Heart left ventricle (tissue), 16 donors: ENCODE measurements at regions not wholly inside any gene's neighbourhood (a gene's known extent, or its start where the extent isn't known, plus 50 kb on each side); places are given as distances from the start of the nearest gene placed in this dataset.
A peak's percentile ranks its signal among the peaks of the same experiment; 100 is the strongest.

ENCODE experiments used
- ATAC-seq, 4 donors: fragments of 200-7000 bp; cut with Tn5 transposase; one replicate each; pipeline ENCODE4 v1.9.1; 2020 to 2022; ENCODE audit warnings: moderate library complexity in 4 of 4, mild to moderate bottlenecking in 3 of 4, moderate number of reproducible peaks in 1 of 4
- DNase-seq, 5 donors: peaks; one replicate each; pipeline ENCODE4 v3.0.0-alpha.2; 2020
- H3K27ac ChIP-seq, 12 donors: fragments of 200-600 bp; sonication (generic) in 4 of 12; one replicate each; pipeline versions ENCODE4 v1.5.0 to v1.8.0; 2016 to 2022; ENCODE audit warnings: mild to moderate bottlenecking in 2 of 12
- H3K27me3 ChIP-seq, 9 donors: fragments of 200-600 bp; sonication (generic) in 2 of 9; one replicate each; pipeline versions ENCODE4 v1.5.1 to v1.8.0; 2016 to 2022; ENCODE audit warnings: mild to moderate bottlenecking in 3 of 9
- H3K36me3 ChIP-seq, 9 donors: fragments of 200-600 bp; sonication (generic) in 2 of 9; one replicate each; pipeline versions ENCODE4 v1.5.0 to v1.8.0; 2018 to 2022; ENCODE audit warnings: mild to moderate bottlenecking in 2 of 9
- H3K4me1 ChIP-seq, 12 donors: fragments of 200-600 bp; sonication (generic) in 4 of 12; one replicate each; pipeline versions ENCODE4 v1.5.0 to v1.8.0; 2016 to 2022; ENCODE audit warnings: mild to moderate bottlenecking in 3 of 12
- H3K4me3 ChIP-seq, 12 donors: fragments of 200-600 bp; sonication (generic) in 4 of 12; one replicate each; pipeline versions ENCODE4 v1.5.0 to v1.8.0; 2017 to 2022; ENCODE audit warnings: mild to moderate bottlenecking in 9 of 12, moderate library complexity in 4 of 12
- H3K9me3 ChIP-seq, 12 donors: fragments of 200-600 bp; sonication (generic) in 4 of 12; one replicate each; pipeline versions ENCODE4 v1.5.0 to v1.8.0; 2016 to 2022; ENCODE audit warnings: mild to moderate bottlenecking in 1 of 12
- POLR2A ChIP-seq, 2 donors: fragments of 450-650 bp; IDR thresholded peaks; one replicate each; pipeline ENCODE4 v1.6.1; 2017; ENCODE audit warnings: antibody characterized with exemption in 2 of 2, mild to moderate bottlenecking in 2 of 2, moderate library complexity in 2 of 2
- WGBS, 4 donors: extraction: QIAGEN DNeasy Blood & Tissue Kit in 2 of 4; methylation state at CpG; one replicate each; pipeline versions ENCODE4 v1.1.5 to v1.1.7; 2013 to 2018; 5-methylcytosine and 5-hydroxymethylcytosine counted together
- intact Hi-C, 10 donors: fragments of 100-400 bp; cut with DNase I; formaldehyde crosslinking; loops; one replicate each; pipeline versions ENCODE4 v1.11.1 to v1.14.2; 2022
- TF ChIP-seq, protein P1 (sequence below), 12 donors: fragments of 200-600 bp; sonication (generic) in 4 of 12; IDR thresholded peaks; one replicate each; pipeline versions ENCODE4 v1.5.0 to v1.8.0; 2018 to 2022; ENCODE audit warnings: antibody characterized with exemption in 12 of 12, mild to moderate bottlenecking in 5 of 12
- donor health status: ischemic (EF 13 %, LVEDD 7.1; RV severe dilation, severe dysfunction).
- donor health status: healthy with polysubstance abuse.
- donor health status: DM: no; HTN: yes; CAD: no.
- donor health status: DM: no; HTN: no; CAD: no.
- donor health status: ischemic (EF 25% LVEDD 6.9; RV normal size, moderate dysfunction).
- donor health status: ischemic (EF 25% LVEDD 5.7; RV mildly dilated, moderate dysfunction).
- donor health status: healthy.
- donor health status: DM: yes; HTN: yes; CAD: no.
- donor health status: ischemic (EF 35%, LVEDD 5.7; RV mildly dilated, moderate dysfunction).
- donor health status: nonischemic (EF 11% LVEDD 7.7; RV severe dilation, severe dysfunction).
- donor health status: DM: yes; HTN: yes; CAD: no.
- donor health status: PGD.
- donor health status: ischemic (EF 29% LVEDD 5.4; RV normal size, mild dysfunction).
- donor health status: nonischemic (EF 23%, LVEDD 6.1; RV moderate dilation, normal function).

DNA sequence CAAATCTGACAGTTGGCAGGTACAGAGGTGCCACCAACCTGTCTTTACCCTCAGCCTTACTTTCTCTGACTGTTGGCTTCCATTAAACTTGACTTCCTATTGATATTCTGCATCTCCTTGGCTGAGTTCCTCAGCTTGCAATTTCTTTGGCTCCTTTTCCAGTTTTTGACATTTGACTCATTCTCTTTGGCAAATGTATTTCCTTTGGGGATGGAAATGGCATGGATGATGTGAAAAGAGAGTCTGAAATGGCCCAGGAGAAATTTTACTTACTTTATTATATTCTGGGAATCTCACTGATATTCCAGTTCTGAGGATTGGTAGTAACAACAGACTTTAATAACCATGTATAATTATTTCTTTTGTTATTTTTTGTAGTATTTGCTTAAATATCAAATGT is 255.2 kb downstream of the CD109 start:
- DNase-seq = no peak
- H3K36me3 ChIP-seq = no peaks in the 10 kb centered on the region
- H3K9me3 ChIP-seq = peaks cover 0 to 21% (median 3%) of the 10 kb centered on the region in 12 donors
- no peak overlapping the region for H3K4me3 ChIP-seq
- H3K27ac ChIP-seq = peak overlapping the region in 5 of 12 donors; percentile 4 to 38 (median 24)
- H3K4me1 ChIP-seq = peaks cover 0 to 4% (median 0%) of the 10 kb centered on the region in 12 donors
- no peaks in the 10 kb centered on the region for H3K27me3 ChIP-seq
- peak in 1 of 4 donors; percentile 28 for ATAC-seq
- TF ChIP-seq, protein P1, sequence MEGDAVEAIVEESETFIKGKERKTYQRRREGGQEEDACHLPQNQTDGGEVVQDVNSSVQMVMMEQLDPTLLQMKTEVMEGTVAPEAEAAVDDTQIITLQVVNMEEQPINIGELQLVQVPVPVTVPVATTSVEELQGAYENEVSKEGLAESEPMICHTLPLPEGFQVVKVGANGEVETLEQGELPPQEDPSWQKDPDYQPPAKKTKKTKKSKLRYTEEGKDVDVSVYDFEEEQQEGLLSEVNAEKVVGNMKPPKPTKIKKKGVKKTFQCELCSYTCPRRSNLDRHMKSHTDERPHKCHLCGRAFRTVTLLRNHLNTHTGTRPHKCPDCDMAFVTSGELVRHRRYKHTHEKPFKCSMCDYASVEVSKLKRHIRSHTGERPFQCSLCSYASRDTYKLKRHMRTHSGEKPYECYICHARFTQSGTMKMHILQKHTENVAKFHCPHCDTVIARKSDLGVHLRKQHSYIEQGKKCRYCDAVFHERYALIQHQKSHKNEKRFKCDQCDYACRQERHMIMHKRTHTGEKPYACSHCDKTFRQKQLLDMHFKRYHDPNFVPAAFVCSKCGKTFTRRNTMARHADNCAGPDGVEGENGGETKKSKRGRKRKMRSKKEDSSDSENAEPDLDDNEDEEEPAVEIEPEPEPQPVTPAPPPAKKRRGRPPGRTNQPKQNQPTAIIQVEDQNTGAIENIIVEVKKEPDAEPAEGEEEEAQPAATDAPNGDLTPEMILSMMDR (IDR thresholded peaks at IDR 0.05) = no peak
- intact Hi-C loops = no loop called here

DNA sequence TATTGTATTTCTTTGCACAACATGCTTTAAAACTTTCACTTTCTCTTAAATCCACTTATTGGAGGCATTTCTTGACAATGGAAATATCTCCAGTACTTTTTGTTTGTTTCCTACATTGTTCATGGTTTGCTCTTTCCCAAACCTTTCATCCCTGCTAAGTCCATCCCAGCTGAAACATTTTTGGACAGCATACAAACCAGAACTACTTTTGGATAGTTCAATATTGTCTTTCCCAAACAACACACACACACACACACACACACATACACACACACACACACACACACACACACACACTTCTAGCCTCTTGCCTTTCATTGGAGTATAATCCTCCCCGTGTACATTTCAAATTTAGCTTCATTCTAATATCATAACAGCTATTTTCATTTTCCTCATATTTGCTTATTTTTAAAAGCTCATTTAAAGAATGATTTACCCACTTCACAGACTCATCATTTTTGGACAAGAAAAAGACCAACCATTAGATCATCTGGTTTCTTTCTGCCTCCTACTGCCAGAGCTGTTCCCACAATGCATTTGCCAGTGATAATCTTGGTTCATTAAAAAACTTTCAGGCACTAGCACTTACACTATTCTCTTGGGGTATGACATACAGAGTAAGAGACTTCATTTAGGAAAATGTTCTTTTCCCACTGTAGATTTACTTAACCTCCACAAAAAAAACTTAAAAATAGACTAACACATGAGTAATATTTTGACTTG is 248.1 kb downstream of the CD109 start:
- peak overlapping the region in 6 of 12 donors; percentile 6 to 63 (median 52) for H3K27ac ChIP-seq
- intact Hi-C loops = no loop called here
- H3K4me1 ChIP-seq = peaks cover 0 to 5% (median 0%) of the 10 kb centered on the region in 12 donors
- no peaks in the 10 kb centered on the region for H3K27me3 ChIP-seq
- no peak for DNase-seq
- TF ChIP-seq POLR2A (IDR thresholded peaks at IDR 0.05) = no peak
- TF ChIP-seq, protein P1 (IDR thresholded peaks at IDR 0.05) = peak in 1 of 12 donors; percentile 2
- peaks cover 0 to 24% (median 4%) of the 10 kb centered on the region in 12 donors for H3K9me3 ChIP-seq
- no peak overlapping the region for H3K4me3 ChIP-seq
- 41 to 51% (median 46%) methylated on average over 1 of the region's 1 CpG for WGBS, 4 donors
- no peaks in the 10 kb centered on the region for H3K36me3 ChIP-seq
- ATAC-seq = peak; percentile 30 to 93 (median 76)

DNA sequence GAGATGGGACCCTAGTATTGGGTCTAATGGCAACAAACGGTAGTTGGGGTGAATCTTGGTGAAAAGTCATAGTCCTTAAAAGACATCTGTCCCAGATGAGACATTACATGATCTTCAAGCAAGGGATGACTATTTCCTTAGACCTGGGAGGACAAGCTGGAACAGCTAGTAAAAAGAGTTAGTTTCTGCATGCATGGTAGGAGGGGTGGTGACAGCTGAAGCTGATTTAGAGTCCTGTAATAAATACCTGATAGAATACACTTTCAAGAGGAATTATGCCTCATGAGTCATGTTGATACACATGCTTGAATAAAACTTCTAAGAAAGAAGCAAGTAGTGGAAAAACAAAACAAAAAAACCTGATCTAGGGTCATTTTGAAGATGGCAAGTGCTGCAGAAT is 247.4 kb downstream of the CD109 start:
- TF ChIP-seq, protein P1 (IDR thresholded peaks at IDR 0.05) = no peak
- TF ChIP-seq POLR2A (IDR thresholded peaks at IDR 0.05) = no peak
- H3K4me1 ChIP-seq = peaks cover 0 to 5% (median 0%) of the 10 kb centered on the region in 12 donors
- H3K27ac ChIP-seq = peak overlapping the region in 6 of 12 donors; percentile 6 to 63 (median 52)
- H3K27me3 ChIP-seq = no peaks in the 10 kb centered on the region
- ATAC-seq (no peak), DNase-seq (no peak)
- H3K36me3 ChIP-seq = no peaks in the 10 kb centered on the region
- intact Hi-C loops = no loop called here
- 73 to 92% (median 83%) methylated on average over 1 of the region's 1 CpG for WGBS, 4 donors
- H3K9me3 ChIP-seq = peaks cover 0 to 29% (median 5%) of the 10 kb centered on the region in 12 donors
- no peak overlapping the region for H3K4me3 ChIP-seq

DNA sequence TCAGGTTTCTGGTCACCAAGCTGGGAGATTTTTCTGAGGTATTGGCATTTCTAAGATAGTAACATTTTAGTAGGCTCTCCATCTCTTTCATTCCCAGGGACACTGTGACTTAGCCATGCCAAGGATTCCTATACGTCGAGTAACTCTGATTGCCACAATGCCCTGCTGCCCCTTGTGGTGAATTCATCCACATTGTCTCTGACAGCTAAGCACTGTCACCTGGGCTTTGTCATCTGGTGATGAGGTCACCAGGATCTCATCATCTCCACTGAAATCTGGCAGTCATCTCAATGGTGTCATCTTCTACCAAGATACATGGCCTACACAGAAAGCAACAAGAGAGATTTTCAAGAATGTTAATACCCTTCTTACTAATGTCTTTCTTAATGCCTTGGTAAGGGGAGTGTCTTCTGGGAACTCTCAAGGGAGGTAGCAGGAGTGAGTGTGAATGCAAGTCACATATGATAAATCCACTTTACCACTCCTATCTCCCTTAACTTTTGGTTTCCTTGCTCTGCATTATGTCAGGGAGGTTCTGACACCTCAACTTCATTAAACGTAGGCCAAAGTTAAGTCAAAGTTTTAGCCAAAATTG is 246.7 kb downstream of the CD109 start:
- H3K4me1 ChIP-seq = peaks cover 0 to 5% (median 0%) of the 10 kb centered on the region in 12 donors
- H3K9me3 ChIP-seq = peaks cover 0 to 25% (median 5%) of the 10 kb centered on the region in 12 donors
- no peak for TF ChIP-seq POLR2A (IDR thresholded peaks at IDR 0.05)
- TF ChIP-seq, protein P1 (IDR thresholded peaks at IDR 0.05) = no peak
- peak overlapping the region in 1 of 12 donors; percentile 50 for H3K27ac ChIP-seq
- no peak for DNase-seq
- no peak overlapping the region for H3K4me3 ChIP-seq
- WGBS, 4 donors = 58 to 67% (median 60%) methylated on average over 3 of the region's 3 CpGs
- ATAC-seq = no peak
- intact Hi-C loops = no loop called here
- no peaks in the 10 kb centered on the region for H3K36me3 ChIP-seq
- no peaks in the 10 kb centered on the region for H3K27me3 ChIP-seq
